GM06990 (cell line): ENCODE measurements at regions not wholly inside any gene's neighbourhood (a gene's known extent, or its start where the extent isn't known, plus 50 kb on each side); places are given as distances from the start of the nearest gene placed in this dataset.

ENCODE experiments used
- DNase-seq: peaks from one replicate; pipeline ENCODE4 v3.0.0-alpha.2; 2011; ENCODE audit not compliant: insufficient read length; ENCODE audit errors: extremely low read depth
- H3K27me3 ChIP-seq: replicated peaks from 2 replicates; pipeline ENCODE4 v1.6.0; 2011; ENCODE audit warnings: low read length; ENCODE audit not compliant: control insufficient read depth, insufficient read depth
- H3K36me3 ChIP-seq: 2 replicates; pipeline ENCODE4 v1.5.1; 2011; ENCODE audit warnings: low read length; ENCODE audit not compliant: control insufficient read depth, insufficient read depth
- H3K4me3 ChIP-seq: replicated peaks from 2 replicates; pipeline ENCODE4 v1.5.1; 2011; ENCODE audit warnings: low read depth, mild to moderate bottlenecking, control low read depth, low read length
- CTCF ChIP-seq: IDR thresholded peaks from 2 replicates; pipeline ENCODE4 v1.5.1; 2011; ENCODE audit warnings: low read length, control low read depth, mild to moderate bottlenecking, inconsistent platforms; ENCODE audit not compliant: insufficient read depth, poor library complexity, severe bottlenecking

DNA sequence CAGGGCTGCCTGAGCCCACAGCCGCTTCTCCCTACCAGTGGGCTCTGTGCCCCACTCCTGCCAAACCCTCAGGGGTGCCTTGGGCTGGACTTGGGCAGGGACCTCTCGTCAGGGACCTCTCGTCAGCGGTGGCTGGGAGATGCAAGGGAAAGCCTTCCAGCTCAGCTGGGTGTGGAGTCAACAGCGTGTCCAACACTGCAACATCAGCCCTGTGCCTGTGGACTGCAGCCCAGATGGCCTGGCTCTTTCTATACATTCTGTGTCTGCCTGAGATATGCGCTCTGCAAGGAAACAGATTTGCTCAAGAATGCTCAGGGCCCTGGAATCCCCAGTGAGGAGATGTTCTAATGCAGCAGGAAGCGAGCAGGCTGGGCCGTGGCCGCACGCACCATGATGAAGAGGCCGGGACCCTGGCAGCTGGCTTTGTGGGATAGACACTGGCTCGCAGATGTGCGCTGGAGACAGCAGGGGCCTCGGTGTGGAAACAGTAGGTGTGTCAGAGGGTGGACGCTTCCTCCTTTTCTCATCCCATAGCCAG, 85.0 kb upstream of the COL5A1 start:
- TF ChIP-seq CTCF, result no peak
- Histone ChIP-seq H3K36me3 (no peaks in the 10 kb centered on the region), H3K4me3 (no peak overlapping the region), H3K27me3 (no peaks in the 10 kb centered on the region; the same call in 1 of the 2 replicates)
- DNase-seq, result no peak

DNA sequence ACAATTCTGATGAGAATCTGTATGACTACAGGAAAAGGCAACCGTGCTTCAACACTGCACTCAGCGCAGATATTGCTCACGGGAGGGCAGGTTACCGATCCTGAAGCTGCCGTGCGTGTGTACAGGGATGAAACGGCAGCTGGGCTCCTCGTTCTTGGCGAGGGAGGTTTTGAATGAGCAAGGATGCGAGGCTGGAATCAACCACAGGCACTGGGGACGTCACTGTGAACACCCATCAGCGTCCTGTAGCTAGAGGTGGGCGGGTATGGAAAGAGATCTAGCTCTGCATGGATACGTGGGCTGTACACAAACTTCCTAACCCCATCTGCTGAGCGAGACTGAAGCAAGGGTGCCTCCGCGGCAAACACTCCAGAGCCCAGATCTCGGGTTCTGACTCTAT, 84.3 kb upstream of the COL5A1 start:
- no peaks in the 10 kb centered on the region; the same call in 1 of the 2 replicates for H3K27me3 ChIP-seq
- no peaks in the 10 kb centered on the region for H3K36me3 ChIP-seq
- no peak for TF ChIP-seq CTCF
- H3K4me3 ChIP-seq, result no peak overlapping the region
- DNase-seq, result no peak

DNA sequence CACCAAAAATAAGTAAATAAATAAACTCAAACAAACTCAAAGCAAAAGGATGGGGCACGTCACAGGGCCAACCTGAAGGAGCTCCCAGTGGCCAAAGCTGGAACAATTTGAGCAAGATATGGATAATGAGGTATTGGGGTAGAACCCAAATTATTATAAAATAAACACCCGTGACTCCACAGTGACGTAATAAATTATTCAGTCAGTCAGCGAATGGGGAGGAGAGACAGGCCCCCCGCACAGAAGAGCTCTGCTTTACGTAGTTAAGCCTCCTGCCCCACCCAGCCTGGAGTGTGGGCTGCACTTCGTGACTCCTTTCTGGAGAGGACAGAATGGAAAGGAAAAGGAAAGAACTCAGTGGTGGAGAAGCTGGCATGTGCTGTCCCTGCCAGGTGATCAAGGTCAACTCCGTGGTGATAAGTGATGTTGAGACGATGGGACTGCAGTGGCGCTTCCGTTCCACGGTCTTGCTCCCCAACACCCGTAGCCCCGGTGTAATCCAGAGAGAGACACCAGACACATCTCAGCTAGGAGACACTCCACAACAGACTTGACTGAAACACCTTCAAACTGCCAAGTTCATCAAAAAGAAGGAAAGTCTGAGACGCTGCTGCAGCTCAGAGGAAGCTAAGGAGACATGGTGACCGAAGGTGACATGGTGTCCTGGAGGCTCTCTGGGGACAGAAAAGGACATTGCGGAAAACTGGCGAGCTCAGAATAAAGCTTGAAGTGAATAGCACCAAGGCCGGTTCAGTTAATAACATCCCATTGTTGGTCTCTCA, 83.3 kb upstream of the COL5A1 start:
- no peak for TF ChIP-seq CTCF
- H3K36me3 ChIP-seq, result no peaks in the 10 kb centered on the region
- DNase-seq, result no peak
- no peak overlapping the region for H3K4me3 ChIP-seq
- H3K27me3 ChIP-seq, result no peaks in the 10 kb centered on the region; the same call in 1 of the 2 replicates

DNA sequence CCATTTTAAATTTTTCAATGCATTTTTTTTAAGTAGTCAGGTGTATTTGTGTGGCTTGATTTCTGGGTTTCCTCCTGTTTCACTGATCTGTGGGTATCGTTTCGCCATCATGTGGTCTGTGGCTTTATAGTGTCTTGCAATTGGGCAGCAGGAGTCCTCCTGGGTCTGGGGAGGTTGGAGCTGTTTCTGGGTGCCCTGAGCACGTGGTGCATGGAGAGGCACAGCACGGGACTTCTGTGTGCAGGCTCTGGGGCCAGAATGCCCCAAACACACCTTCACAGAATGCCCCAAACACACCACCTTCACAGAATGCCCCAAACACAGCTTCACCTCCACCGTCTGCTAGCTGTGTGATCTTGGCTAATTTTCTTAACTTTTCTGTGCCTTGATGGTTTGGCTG, 82.6 kb upstream of the COL5A1 start:
- Histone ChIP-seq H3K4me3 (no peak overlapping the region), H3K36me3 (no peaks in the 10 kb centered on the region), H3K27me3 (no peaks in the 10 kb centered on the region; the same call in 1 of the 2 replicates)
- no peak for TF ChIP-seq CTCF
- DNase-seq, result no peak

DNA sequence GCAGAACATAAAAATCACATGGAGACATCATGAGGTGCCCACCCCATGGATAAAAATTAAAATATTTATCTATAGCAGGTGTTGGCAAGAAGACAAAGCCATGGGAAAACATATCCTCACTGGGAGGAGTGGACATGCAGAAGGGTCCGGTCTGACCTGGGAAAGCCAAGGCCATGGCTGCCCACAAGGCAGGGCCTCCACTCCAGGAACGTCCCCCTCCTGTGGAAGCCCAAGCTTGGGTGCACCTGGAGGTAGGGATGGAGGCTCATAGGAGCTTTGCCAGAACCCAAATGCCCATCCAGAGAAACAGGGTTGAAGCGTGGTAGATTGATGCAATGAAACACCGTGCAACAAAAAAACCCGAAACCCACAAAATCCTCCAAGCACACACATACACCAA, 81.4 kb upstream of the COL5A1 start:
- Histone ChIP-seq H3K27me3 (no peaks in the 10 kb centered on the region; the same call in 1 of the 2 replicates), H3K36me3 (no peaks in the 10 kb centered on the region), H3K4me3 (no peak overlapping the region)
- no peak for TF ChIP-seq CTCF
- no peak for DNase-seq
